H1 (cell line): ENCODE measurements at regions not wholly inside any gene's neighbourhood (a gene's known extent, or its start where the extent isn't known, plus 50 kb on each side); places are given as distances from the start of the nearest gene placed in this dataset.

Source experiments
- CEBPB ChIP-seq: IDR thresholded peaks from 2 replicates; pipeline ENCODE4 v1.6.1; 2012; ENCODE audit warnings: low read depth, low read length
- CHD2 ChIP-seq: IDR thresholded peaks from 2 replicates; pipeline ENCODE4 v1.6.1; 2012; ENCODE audit warnings: low read length, improper control_type of control experiment
- EP300 ChIP-seq, 2 experiments: IDR thresholded peaks; 1 replicate in 1 of 2; 2 replicates in 1 of 2; pipeline ENCODE4 v1.6.1; 2011 to 2012; ENCODE audit warnings: low read depth in 2 of 2, low read length in 2 of 2, mild to moderate bottlenecking in 2 of 2, borderline replicate concordance in 1 of 2, inconsistent platforms in 1 of 2, moderate library complexity in 1 of 2
- EZH2 ChIP-seq: fragments of 200-600 bp; sonication (generic); IDR thresholded peaks from 2 replicates; pipeline ENCODE4 v1.7.1; 2012; ENCODE audit warnings: low read depth, mild to moderate bottlenecking, moderate library complexity, low read length, inconsistent platforms; ENCODE audit not compliant: severe bottlenecking
- NRF1 ChIP-seq: IDR thresholded peaks from 2 replicates; pipeline ENCODE4 v1.6.1; 2011; ENCODE audit warnings: mild to moderate bottlenecking, low read depth, low read length, improper control_type of control experiment
- POLR2A ChIP-seq, 2 experiments: IDR thresholded peaks; 1 replicate in 1 of 2; 2 replicates in 1 of 2; pipeline ENCODE4 v1.6.1; 2011; ENCODE audit warnings: low read depth in 2 of 2, low read length in 2 of 2, mild to moderate bottlenecking in 2 of 2; ENCODE audit errors: control extremely low read depth in 1 of 2
- POLR2AphosphoS5 ChIP-seq: IDR thresholded peaks from 2 replicates; pipeline ENCODE4 v1.6.1; 2011; ENCODE audit warnings: low read depth, low read length
- POU5F1 ChIP-seq: IDR thresholded peaks from 2 replicates; pipeline ENCODE4 v1.6.1; 2011; ENCODE audit warnings: low read depth, mild to moderate bottlenecking, low read length, moderate library complexity
- RFX5 ChIP-seq: IDR thresholded peaks from 2 replicates; pipeline ENCODE4 v1.6.1; 2011; ENCODE audit warnings: low read depth, low read length, improper control_type of control experiment, borderline replicate concordance
- SP1 ChIP-seq: IDR thresholded peaks from 2 replicates; pipeline ENCODE4 v1.6.1; 2011; ENCODE audit warnings: low read depth, low read length
- TAF1 ChIP-seq: IDR thresholded peaks from 2 replicates; pipeline ENCODE4 v1.6.1; 2011; ENCODE audit warnings: mild to moderate bottlenecking, low read depth, low read length
- TF ChIP-seq, protein P1 (sequence below), 3 experiments: IDR thresholded peaks; 1 replicate in 2 of 3; 2 replicates in 1 of 3; pipeline versions ENCODE4 v1.5.1 to v1.6.1; 2011; ENCODE audit warnings: low read length in 3 of 3, mild to moderate bottlenecking in 3 of 3, inconsistent platforms in 2 of 3, low read depth in 1 of 3, moderate library complexity in 1 of 3; ENCODE audit not compliant: insufficient read depth in 1 of 3; ENCODE audit errors: control extremely low read depth in 1 of 3

GRCh38 chr14:95601650-95602049, 66.8 kb downstream of the GLRX5 start:
- TF ChIP-seq, protein P1, sequence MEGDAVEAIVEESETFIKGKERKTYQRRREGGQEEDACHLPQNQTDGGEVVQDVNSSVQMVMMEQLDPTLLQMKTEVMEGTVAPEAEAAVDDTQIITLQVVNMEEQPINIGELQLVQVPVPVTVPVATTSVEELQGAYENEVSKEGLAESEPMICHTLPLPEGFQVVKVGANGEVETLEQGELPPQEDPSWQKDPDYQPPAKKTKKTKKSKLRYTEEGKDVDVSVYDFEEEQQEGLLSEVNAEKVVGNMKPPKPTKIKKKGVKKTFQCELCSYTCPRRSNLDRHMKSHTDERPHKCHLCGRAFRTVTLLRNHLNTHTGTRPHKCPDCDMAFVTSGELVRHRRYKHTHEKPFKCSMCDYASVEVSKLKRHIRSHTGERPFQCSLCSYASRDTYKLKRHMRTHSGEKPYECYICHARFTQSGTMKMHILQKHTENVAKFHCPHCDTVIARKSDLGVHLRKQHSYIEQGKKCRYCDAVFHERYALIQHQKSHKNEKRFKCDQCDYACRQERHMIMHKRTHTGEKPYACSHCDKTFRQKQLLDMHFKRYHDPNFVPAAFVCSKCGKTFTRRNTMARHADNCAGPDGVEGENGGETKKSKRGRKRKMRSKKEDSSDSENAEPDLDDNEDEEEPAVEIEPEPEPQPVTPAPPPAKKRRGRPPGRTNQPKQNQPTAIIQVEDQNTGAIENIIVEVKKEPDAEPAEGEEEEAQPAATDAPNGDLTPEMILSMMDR (IDR thresholded peaks at IDR 0.05; ENCODE audit: control extremely low read depth in 1 of 3, insufficient read depth in 1 of 3, low read depth in 1 of 3, low read length in 3 of 3) = no peak
- no peak for TF ChIP-seq CHD2
- TF ChIP-seq POLR2A (IDR thresholded peaks at IDR 0.05; ENCODE audit: control extremely low read depth in 1 of 2, low read depth in 2 of 2, low read length in 2 of 2) = no peak
- TF ChIP-seq RFX5 = no peak
- no peak for TF ChIP-seq EP300 (IDR thresholded peaks at IDR 0.05; ENCODE audit: borderline replicate concordance in 1 of 2, low read depth in 2 of 2, low read length in 2 of 2)
- TF ChIP-seq POLR2AphosphoS5 = no peak
- no peak for TF ChIP-seq POU5F1
- no peak for TF ChIP-seq SP1
- no peak for TF ChIP-seq NRF1
- no peak for TF ChIP-seq CEBPB
- no peak for TF ChIP-seq EZH2
- no peak for TF ChIP-seq TAF1
